ENCODE measurements at regions not wholly inside any gene's neighbourhood (a gene's known extent, or its start where the extent isn't known, plus 50 kb on each side); places are given as distances from the start of the nearest gene placed in this dataset.

DNA sequence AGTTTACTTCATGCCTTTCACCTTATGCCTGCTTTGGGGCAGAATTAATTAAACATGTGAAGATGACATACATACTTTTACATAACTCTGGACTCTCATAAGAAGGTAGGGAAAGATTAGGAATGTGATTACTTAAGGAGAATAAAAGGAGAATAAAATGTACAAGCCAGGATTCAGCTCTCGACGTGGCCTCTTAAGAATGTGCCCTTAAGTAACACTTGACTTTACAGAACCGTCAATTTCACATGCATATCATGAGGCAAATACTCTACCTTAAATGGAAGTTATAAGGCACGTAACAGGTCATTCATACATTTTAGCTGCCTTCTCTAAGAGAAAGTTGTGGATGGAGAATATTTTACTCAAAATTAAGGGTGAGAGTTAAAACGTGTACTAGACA lies 263.7 kb upstream of the LMCD1 start:
- TF ChIP-seq, protein P1, sequence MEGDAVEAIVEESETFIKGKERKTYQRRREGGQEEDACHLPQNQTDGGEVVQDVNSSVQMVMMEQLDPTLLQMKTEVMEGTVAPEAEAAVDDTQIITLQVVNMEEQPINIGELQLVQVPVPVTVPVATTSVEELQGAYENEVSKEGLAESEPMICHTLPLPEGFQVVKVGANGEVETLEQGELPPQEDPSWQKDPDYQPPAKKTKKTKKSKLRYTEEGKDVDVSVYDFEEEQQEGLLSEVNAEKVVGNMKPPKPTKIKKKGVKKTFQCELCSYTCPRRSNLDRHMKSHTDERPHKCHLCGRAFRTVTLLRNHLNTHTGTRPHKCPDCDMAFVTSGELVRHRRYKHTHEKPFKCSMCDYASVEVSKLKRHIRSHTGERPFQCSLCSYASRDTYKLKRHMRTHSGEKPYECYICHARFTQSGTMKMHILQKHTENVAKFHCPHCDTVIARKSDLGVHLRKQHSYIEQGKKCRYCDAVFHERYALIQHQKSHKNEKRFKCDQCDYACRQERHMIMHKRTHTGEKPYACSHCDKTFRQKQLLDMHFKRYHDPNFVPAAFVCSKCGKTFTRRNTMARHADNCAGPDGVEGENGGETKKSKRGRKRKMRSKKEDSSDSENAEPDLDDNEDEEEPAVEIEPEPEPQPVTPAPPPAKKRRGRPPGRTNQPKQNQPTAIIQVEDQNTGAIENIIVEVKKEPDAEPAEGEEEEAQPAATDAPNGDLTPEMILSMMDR (IDR thresholded peaks at IDR 0.05) = no peak
- TF ChIP-seq POLR2A (IDR thresholded peaks at IDR 0.05) = no peak
